GM21515 (cell line): ENCODE measurements at regions not wholly inside any gene's neighbourhood (a gene's known extent, or its start where the extent isn't known, plus 50 kb on each side); places are given as distances from the start of the nearest gene placed in this dataset.

Experiments used
- ATAC-seq: cut with Tn5 transposase; IDR thresholded peaks from one replicate; pipeline ENCODE4 v1.9.1; 2021; ENCODE audit not compliant: unreplicated experiment

DNA sequence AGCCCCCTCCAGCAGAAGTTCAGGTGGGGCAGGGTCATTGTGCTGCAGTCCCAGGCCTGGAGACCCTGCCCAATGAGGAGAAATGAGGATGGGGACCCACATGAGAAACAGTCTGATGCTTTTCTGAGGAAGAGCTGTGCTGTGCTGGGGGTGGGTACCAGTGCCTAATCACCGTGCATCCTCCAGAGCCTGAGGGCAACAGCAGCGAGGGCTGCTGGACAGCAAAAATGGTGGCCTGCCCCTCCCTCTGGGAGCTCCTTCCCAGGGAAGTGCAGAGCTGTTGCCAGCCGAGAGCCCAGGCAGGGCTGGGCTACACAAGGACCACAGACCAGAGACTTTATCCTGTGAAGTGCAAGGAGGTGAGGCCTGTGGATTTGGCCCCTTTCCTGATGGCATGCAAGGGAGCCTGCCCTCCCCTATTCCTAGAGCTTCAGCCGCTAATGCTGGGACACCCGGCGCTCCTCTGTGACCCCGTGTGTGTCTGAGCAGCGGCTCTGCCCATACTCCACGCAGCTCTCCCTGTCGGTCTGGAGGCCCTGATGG, 134.8 kb downstream of the DSEL start:
- no peak for ATAC-seq

DNA sequence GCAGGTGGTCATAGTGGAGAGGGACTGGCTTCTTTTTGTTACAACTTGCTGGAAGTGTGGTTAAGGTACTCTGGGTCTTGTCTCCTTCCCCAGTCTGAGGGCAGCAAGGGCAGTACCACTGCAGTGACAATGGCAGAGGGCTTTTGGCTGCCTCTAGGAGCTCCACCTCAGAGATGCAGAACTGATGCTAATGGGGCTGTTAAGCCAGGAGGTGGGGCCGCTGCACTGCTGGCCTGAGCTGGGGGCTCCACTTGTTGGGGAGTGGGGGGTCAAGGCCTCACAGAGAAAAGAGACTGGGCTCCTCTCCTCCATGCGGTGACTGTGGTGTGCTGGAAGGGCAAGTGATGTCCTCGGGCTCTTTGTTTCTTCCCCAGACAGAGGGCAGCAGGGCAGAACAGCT, 135.7 kb downstream of the DSEL start:
- no peak for ATAC-seq

GRCh38 chr18:67379981-67380380, 136.5 kb downstream of the DSEL start:
- no peak for ATAC-seq

- no peak for ATAC-seq
Measured at GRCh38 chr18:67376372-67376771, 140.1 kb downstream of the DSEL start.

- ATAC-seq: no peak
Measured at GRCh38 chr18:67373636-67374035, 142.9 kb downstream of the DSEL start.

- ATAC-seq: no peak
Measured at GRCh38 chr18:67367540-67367939, 149.0 kb downstream of the DSEL start.

DNA sequence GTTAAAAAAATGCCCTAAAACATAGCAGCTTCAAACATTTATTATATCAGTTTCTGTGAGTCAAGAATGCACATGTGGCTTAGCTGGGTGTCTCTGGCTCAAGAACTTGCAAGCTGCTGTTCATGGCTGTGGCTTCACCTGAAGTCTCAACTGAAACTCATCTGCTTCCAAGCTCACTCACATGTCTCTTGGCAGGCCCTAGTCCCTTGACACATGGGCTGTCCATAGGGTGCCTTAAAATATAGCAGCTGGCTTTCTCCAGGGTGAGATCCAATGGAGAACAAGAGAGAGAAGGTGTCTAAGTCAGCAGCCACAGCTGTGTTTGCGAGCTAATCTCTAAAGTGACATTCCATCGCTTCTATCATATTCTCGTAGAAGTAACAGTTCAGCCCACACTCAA, 152.8 kb downstream of the DSEL start:
- no peak for ATAC-seq

- no peak for ATAC-seq
Measured at GRCh38 chr18:67362906-67363305, 153.6 kb downstream of the DSEL start.

- peak; percentile 62 for ATAC-seq
Measured at GRCh38 chr18:67359873-67360838, 156.4 kb downstream of the DSEL start.

DNA sequence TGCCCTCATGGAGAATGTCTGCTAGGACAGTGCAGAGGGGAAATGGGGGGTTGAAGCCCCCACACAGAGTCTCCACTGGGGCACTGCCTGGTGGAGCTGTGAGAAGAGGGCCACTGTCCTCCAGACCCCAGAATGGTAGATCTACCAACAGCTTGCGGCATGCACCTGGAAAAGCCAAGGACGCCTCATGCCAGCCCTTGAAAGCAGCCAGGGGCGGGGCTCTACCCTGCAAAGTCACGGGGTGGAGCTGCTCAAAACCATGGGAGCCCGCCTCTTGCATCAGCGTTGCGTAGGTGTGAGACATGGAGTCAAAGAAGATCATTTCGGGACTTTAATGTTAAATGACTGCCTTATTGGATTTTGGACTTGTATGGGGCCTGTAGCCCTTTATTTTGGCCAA, 157.6 kb downstream of the DSEL start:
- ATAC-seq: no peak

- ATAC-seq: no peak
Measured at GRCh38 chr18:67354692-67355091, 161.8 kb downstream of the DSEL start.

GRCh38 chr18:67354091-67354490, 162.4 kb downstream of the DSEL start:
- no peak for ATAC-seq

GRCh38 chr18:67347438-67347837, 169.1 kb downstream of the DSEL start:
- no peak for ATAC-seq

DNA sequence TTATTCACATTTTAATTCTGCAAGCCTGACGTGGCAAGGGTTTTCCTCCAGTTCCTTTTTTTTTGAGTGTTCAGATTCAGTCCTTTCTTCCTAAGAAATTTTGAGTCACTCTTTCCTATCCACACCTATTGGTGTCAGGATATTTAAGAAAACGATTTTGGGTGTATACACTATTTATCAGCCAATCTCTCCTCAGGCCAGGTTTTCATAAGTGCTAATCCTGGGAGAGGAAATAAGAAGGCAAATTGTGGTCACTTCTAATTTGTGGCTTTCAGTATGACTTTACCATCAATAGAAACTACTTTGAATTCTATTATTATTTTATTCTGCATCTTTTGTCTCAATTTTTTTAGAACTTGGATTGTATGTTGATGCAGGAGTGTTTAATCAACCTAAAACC, 174.4 kb downstream of the DSEL start:
- ATAC-seq: no peak

DNA sequence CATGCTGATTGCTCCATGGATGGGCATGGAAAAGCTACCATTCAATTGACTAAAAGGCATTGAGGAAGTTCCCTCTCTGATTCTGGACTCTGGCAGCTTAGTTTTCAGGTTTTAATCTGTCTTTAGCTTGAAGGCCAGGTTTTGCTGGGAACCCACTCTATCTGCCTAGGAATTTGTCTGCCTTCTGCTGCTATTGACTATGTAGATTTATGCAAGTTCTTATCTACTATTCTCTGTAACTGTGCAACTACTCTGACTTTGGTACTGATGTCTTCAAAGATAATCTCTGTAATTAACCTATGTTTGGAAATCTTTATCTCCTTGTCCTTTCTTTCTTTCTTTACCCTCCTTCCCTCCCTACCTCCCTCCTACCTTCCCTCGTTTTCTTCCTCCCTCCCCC, 178.8 kb downstream of the DSEL start:
- ATAC-seq: no peak

DNA sequence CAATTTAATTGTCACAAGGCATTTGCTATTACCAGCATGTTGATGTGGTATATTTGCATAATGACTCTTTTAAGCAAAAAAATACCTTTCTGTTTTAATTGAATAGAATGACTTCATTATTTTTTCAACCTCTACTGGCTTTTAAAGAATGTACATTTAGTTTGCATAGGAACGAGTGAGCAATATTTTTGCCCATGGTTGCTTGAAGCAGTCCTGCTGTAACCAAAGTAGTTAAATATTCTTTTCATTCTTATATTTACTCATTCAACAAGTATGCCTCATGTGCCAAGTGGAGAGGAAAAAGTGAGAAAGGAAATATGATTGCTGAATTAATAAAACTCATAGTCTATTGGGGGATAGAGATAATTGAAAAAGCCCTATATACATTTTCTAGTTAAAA, 184.7 kb downstream of the DSEL start:
- ATAC-seq: no peak

DNA sequence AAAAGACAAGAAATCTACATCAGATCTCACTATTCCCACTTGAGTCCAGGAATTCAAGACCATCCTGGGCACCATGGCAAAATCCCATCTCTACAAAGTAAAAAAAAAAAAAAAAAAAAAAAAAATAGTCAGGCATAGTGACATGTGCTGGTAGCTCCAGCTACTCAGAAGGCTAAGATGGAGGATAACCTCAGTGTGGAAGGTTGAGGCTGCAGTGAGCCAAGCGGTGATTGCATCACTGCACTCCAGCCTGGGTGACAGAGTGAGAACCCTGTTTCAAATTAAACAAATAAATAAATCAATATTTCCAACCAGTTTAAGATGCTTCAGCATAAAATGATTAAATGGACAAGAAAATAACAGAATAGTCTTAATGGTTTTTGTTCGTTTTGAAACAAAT, 197.4 kb downstream of the DSEL start:
- ATAC-seq: no peak

GRCh38 chr18:67318651-67319050, 197.9 kb downstream of the DSEL start:
- no peak for ATAC-seq

GRCh38 chr18:67310826-67311225, 205.7 kb downstream of the DSEL start:
- no peak for ATAC-seq

- ATAC-seq: no peak
Measured at GRCh38 chr18:67308819-67309218, 207.7 kb downstream of the DSEL start.

DNA sequence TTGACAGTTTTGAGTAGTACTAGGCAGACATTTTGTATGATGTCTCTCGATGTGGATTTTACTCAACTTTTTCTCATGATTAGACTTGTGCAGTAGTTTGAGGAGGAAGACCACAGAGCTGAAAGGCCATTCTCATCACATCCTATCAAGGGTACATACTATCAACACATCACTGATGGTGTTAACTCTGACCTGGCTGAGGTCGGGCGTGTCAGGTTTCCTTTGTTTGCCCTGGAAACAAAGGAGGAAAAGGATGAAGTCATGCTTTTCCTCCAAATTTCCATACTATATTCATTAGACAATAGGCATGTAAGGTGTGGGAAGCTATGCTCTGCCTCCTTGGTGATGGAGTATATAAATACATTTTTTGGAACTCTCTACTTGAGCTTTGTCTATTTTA, 211.1 kb downstream of the DSEL start:
- no peak for ATAC-seq

- no peak for ATAC-seq
Measured at GRCh38 chr18:67302043-67302442, 214.5 kb downstream of the DSEL start.

DNA sequence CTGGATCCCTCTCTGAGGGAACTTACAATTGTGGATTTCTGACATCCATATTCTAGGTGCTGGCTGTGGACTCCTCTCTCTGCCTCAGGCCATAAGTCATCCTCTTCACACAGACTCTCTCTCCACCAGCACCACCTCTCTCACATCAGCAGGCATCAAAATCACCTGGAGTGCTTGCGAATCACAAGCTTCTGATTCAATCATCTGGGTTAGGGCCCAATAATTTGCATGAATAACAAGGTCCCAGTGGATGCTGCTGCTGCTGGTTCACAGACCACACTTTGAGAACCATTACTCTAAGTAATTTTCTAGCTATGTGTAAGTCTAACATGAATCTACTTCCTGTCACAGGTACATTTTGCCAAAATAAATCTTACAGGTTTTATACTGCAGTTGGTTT, 214.9 kb downstream of the DSEL start:
- no peak for ATAC-seq
